SK-N-SH (cell line): ENCODE measurements at regions not wholly inside any gene's neighbourhood (a gene's known extent, or its start where the extent isn't known, plus 50 kb on each side); places are given as distances from the start of the nearest gene placed in this dataset.
A peak's percentile ranks its signal among the peaks of the same experiment; 100 is the strongest.

Source experiments
- CTCF ChIA-PET: fragments of 300-600, 350-600 bp; formaldehyde crosslinking; extraction: SDS; loops from one replicate; lab custom pipeline; 2021; lab: Yijun Ruan, JAX
- POLR2A ChIA-PET: fragments of 350-600 bp; sonication (Branson Sonifier 250); formaldehyde crosslinking; extraction: SDS; loops from one replicate; lab custom pipeline; 2020; ENCODE audit warnings: antibody characterized with exemption, inconsistent platforms; lab: Yijun Ruan, JAX
- DNase-seq: peaks from one replicate; pipeline ENCODE4 v3.0.0; 2012
- H2AFZ ChIP-seq: fragments of 200-600 bp; sonication (generic); 2 replicates; pipeline ENCODE4 v1.8.1; 2016; ENCODE audit warnings: antibody characterized with exemption, mild to moderate bottlenecking, low read depth
- H3F3A ChIP-seq: fragments of 200-600 bp; sonication (generic); replicated peaks from 2 replicates; pipeline ENCODE3; 2016; ENCODE audit warnings: antibody characterized with exemption, mild to moderate bottlenecking; ENCODE audit not compliant: insufficient read depth
- H3K27ac ChIP-seq, 2 experiments: fragments of 200-500 bp in 1 of 2; fragments of 200-600 bp in 1 of 2; sonication (Bioruptor generic) in 1 of 2; sonication (generic), shearing (Covaris generic) in 1 of 2; 2 replicates each; pipeline versions ENCODE4 v1.5.1 to v1.6.1; 2014 to 2016; ENCODE audit warnings: low read depth in 2 of 2, inconsistent platforms in 1 of 2, low read length in 1 of 2, mild to moderate bottlenecking in 1 of 2, mixed read lengths in 1 of 2
- H3K27me3 ChIP-seq: fragments of 200-600 bp; sonication (generic), shearing (Covaris generic); 2 replicates; pipeline ENCODE4 v1.6.1; 2016; ENCODE audit warnings: mixed run types; ENCODE audit not compliant: insufficient read depth
- H3K36me3 ChIP-seq, 2 experiments: fragments of 200-500 bp in 1 of 2; fragments of 200-600 bp in 1 of 2; sonication (Bioruptor generic) in 1 of 2; sonication (generic) in 1 of 2; replicated peaks in 1 of 2; 2 replicates each; pipeline versions ENCODE3 to v1.5.1; 2014 to 2016; ENCODE audit warnings: low read length in 1 of 2, mild to moderate bottlenecking in 1 of 2; ENCODE audit not compliant: insufficient read depth in 2 of 2, control insufficient read depth in 1 of 2
- H3K4me1 ChIP-seq, 2 experiments: fragments of 200-500 bp in 1 of 2; fragments of 200-600 bp in 1 of 2; sonication (Bioruptor generic) in 1 of 2; sonication (generic), shearing (Covaris generic) in 1 of 2; 2 replicates each; pipeline versions ENCODE4 v1.5.1 to v1.6.1; 2014 to 2016; ENCODE audit warnings: low read depth in 1 of 2, low read length in 1 of 2, mixed run types in 1 of 2; ENCODE audit not compliant: insufficient read depth in 2 of 2, control insufficient read depth in 1 of 2
- H3K4me2 ChIP-seq: fragments of 200-600 bp; sonication (generic), shearing (Covaris generic); 2 replicates; pipeline ENCODE4 v1.6.1; 2017; ENCODE audit warnings: mixed run types
- H3K4me3 ChIP-seq, 2 experiments: fragments of 200-500 bp in 1 of 2; fragments of 200-600 bp in 1 of 2; sonication (Bioruptor generic) in 1 of 2; sonication (generic), shearing (Covaris generic) in 1 of 2; 2 replicates each; pipeline versions ENCODE4 v1.5.1 to v1.8.1; 2014 to 2016; ENCODE audit warnings: low read depth in 2 of 2, inconsistent platforms in 1 of 2, low read length in 1 of 2, mild to moderate bottlenecking in 1 of 2, mixed read lengths in 1 of 2, moderate library complexity in 1 of 2
- H3K79me2 ChIP-seq: fragments of 200-600 bp; sonication (generic); 2 replicates; pipeline ENCODE4 v1.8.1; 2017; ENCODE audit warnings: mild to moderate bottlenecking; ENCODE audit not compliant: insufficient read depth
- H3K9ac ChIP-seq: fragments of 200-600 bp; sonication (generic); 2 replicates; pipeline ENCODE4 v1.6.1; 2017; ENCODE audit warnings: mixed run types
- H3K9me2 ChIP-seq: fragments of 200-600 bp; sonication (generic); 2 replicates; pipeline ENCODE4 v1.6.1; 2017; ENCODE audit warnings: mixed run types
- H3K9me3 ChIP-seq: fragments of 200-600 bp; sonication (generic); 2 replicates; pipeline ENCODE4 v1.6.1; 2017; ENCODE audit warnings: mixed run types, mild to moderate bottlenecking, moderate library complexity
- H4K20me1 ChIP-seq: fragments of 200-600 bp; sonication (generic); 2 replicates; pipeline ENCODE4 v1.6.1; 2017; ENCODE audit warnings: mild to moderate bottlenecking, mixed run types; ENCODE audit not compliant: insufficient read depth
- CHD2 ChIP-seq: fragments of 150-350 bp; IDR thresholded peaks from 2 replicates; pipeline ENCODE4 v1.6.1; 2018; ENCODE audit warnings: low read length; ENCODE audit not compliant: partially characterized antibody
- EP300 ChIP-seq, 2 experiments: IDR thresholded peaks; 2 replicates each; pipeline versions ENCODE4 v1.4.0 to v1.6.1; 2012; ENCODE audit warnings: borderline replicate concordance in 1 of 2, low read depth in 1 of 2, low read length in 1 of 2
- FOSL2 ChIP-seq: IDR thresholded peaks from 2 replicates; pipeline ENCODE4 v1.4.0; 2012; ENCODE audit warnings: low read depth, mild to moderate bottlenecking, moderate library complexity, borderline replicate concordance
- FOXJ3 ChIP-seq: sonication (generic); formaldehyde crosslinking; IDR thresholded peaks from 2 replicates; pipeline ENCODE4 v1.5.1; 2020; ENCODE audit warnings: mild to moderate bottlenecking, missing genetic modification reagents
- GABPA ChIP-seq: IDR thresholded peaks from 2 replicates; pipeline ENCODE4 v1.4.0; 2012; ENCODE audit warnings: low read depth, mild to moderate bottlenecking
- GATA2 ChIP-seq: sonication (generic); formaldehyde crosslinking; IDR thresholded peaks from 2 replicates; pipeline ENCODE4 v1.5.0; 2020; ENCODE audit warnings: mild to moderate bottlenecking, missing genetic modification reagents
- JUND ChIP-seq: IDR thresholded peaks from 2 replicates; pipeline ENCODE4 v1.4.0; 2012
- MXI1 ChIP-seq: IDR thresholded peaks from 2 replicates; pipeline ENCODE4 v1.6.1; 2012; ENCODE audit warnings: mild to moderate bottlenecking, low read depth, low read length, improper control_type of control experiment
- NFIC ChIP-seq: IDR thresholded peaks from 2 replicates; pipeline ENCODE4 v1.4.0; 2012; ENCODE audit warnings: borderline replicate concordance
- NRF1 ChIP-seq: IDR thresholded peaks from 2 replicates; pipeline ENCODE4 v1.6.1; 2012; ENCODE audit warnings: low read depth, mild to moderate bottlenecking, low read length
- POLR2AphosphoS5 ChIP-seq: IDR thresholded peaks from 2 replicates; pipeline ENCODE4 v1.6.1; 2012; ENCODE audit warnings: low read depth, low read length
- RAD21 ChIP-seq: IDR thresholded peaks from 2 replicates; pipeline ENCODE4 v1.6.1; 2012; ENCODE audit warnings: mild to moderate bottlenecking, low read length
- RCOR1 ChIP-seq: fragments of 150-350 bp; IDR thresholded peaks from 2 replicates; pipeline ENCODE4 v1.6.1; 2017; ENCODE audit warnings: antibody characterized with exemption, low read length
- RFX5 ChIP-seq: IDR thresholded peaks from 2 replicates; pipeline ENCODE4 v1.6.1; 2012; ENCODE audit warnings: mild to moderate bottlenecking, improper control_type of control experiment, low read length
- RXRA ChIP-seq: IDR thresholded peaks from 2 replicates; pipeline ENCODE4 v1.4.0; 2012; ENCODE audit warnings: low read depth, mild to moderate bottlenecking, borderline replicate concordance
- SIN3A ChIP-seq: IDR thresholded peaks from 2 replicates; pipeline ENCODE4 v1.6.1; 2012; ENCODE audit warnings: low read depth, mild to moderate bottlenecking, low read length, moderate library complexity, borderline replicate concordance
- SMC3 ChIP-seq: IDR thresholded peaks from 2 replicates; pipeline ENCODE4 v1.6.1; 2012; ENCODE audit warnings: low read depth, low read length, improper control_type of control experiment
- TAF1 ChIP-seq: IDR thresholded peaks from 2 replicates; pipeline ENCODE4 v1.6.1; 2012; ENCODE audit warnings: low read depth, mild to moderate bottlenecking, low read length, moderate library complexity, borderline replicate concordance
- TCF12 ChIP-seq: IDR thresholded peaks from 2 replicates; pipeline ENCODE4 v1.4.0; 2012
- YY1 ChIP-seq: IDR thresholded peaks from 2 replicates; pipeline ENCODE4 v1.4.0; 2012; ENCODE audit warnings: low read depth, mild to moderate bottlenecking
- WGBS: methylation state at CpG from one replicate; pipeline ENCODE4 v1.1.6; 2017; ENCODE audit warnings: low lambda C conversion rate; 5-methylcytosine and 5-hydroxymethylcytosine counted together
- TF ChIP-seq, protein P1 (sequence below): fragments of 150-350 bp; IDR thresholded peaks from 2 replicates; pipeline ENCODE4 v1.6.1; 2017; ENCODE audit warnings: antibody characterized with exemption, low read length, low read depth, borderline replicate concordance
- TF ChIP-seq, protein P2 (sequence below): IDR thresholded peaks from 2 replicates; pipeline ENCODE4 v1.6.1; 2012; ENCODE audit warnings: mild to moderate bottlenecking, low read depth, low read length, moderate library complexity
- TF ChIP-seq, protein P3 (sequence below): fragments of 200-600 bp; sonication (generic); IDR thresholded peaks from 2 replicates; pipeline ENCODE4 v1.6.1; 2017; ENCODE audit warnings: antibody characterized with exemption, mild to moderate bottlenecking, moderate library complexity
- TF ChIP-seq, protein P4 (sequence below): IDR thresholded peaks from 2 replicates; pipeline ENCODE4 v1.4.0; 2012; ENCODE audit warnings: low read depth, borderline replicate concordance

DNA sequence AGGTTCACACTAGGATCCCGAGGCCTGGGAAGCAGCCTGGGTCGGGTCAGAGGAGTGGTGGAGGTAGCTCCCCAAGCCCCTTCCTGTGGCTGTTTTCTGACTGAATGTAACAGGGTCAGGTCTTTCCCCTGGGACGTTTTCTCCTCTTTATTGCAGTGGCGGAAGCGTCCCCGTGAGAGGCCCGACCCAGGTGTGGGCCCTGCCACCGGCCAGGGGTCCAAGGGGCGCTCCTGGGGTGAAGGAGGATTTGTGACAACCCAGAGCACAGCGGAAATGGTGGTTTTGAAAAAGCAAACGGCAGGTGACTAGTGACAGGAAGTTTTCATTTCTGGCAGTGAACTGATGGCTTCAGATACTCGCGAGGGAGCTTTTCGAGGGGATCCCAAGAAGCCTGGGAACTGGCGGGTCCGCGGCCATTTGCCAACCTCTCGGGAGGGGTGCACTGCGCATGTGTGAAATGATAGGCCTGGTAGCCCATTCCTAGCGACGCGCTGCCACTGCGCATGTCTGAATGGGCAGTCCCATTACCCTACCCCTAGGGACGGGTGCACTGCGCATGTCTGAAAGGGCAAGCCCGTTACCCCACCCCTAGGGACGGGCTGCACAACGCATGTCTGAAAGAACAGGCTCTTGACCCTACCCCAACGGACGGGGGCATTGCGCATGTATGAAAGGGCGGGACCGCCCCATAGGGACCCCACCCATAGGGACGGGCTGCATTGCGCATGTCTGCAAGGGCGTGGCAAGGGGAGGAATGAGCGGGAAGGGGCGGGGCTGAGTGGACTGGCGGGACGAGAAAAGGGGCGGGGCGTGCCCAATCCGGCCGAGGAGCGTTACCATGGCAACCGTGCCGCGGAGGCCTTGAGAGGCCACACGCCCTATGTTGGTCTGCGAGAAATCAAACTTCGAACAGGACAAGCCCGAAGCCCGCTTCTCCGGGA, 1747.9 kb downstream of the TP53TG3F start:
- Histone ChIP-seq H3K4me3 (peak overlapping the region; percentile 86 to 92), H3K9me3 (no peaks in the 10 kb centered on the region), H3F3A (no peaks in the 10 kb centered on the region), H2AFZ (peak overlapping the region; percentile 99), H4K20me1 (no peaks in the 10 kb centered on the region), H3K27ac (peak overlapping the region; percentile 35 to 74), H3K79me2 (peaks cover 13% of the 10 kb centered on the region), H3K4me1 (peaks cover 0 to 17% of the 10 kb centered on the region in 2 experiments; a peak in 2 of 4 replicates), H3K9me2 (no peaks in the 10 kb centered on the region), H3K9ac (peak overlapping the region; percentile 68), H3K36me3 (no peaks in the 10 kb centered on the region), H3K4me2 (peak overlapping the region; percentile 97), H3K27me3 (no peaks in the 10 kb centered on the region; the same call in 1 of the 2 replicates)
- 14% methylated on average over 45 of the region's 54 CpGs for WGBS
- TF ChIP-seq CHD2 (no peak), FOXJ3 (CRISPR knock-in tag) (no peak), GATA2 (CRISPR knock-in tag) (no peak), TCF12 (no peak), YY1 (peak; percentile 82), TAF1 (peak; percentile 61), RCOR1 (peak; percentile 31; the same call in 1 of the 2 replicates), NFIC (no peak), MXI1 (peak; percentile 84; the same call in 1 of the 2 replicates), RXRA (no peak), RFX5 (no peak), NRF1 (peak; percentile 91), RAD21 (no peak), SMC3 (no peak), GABPA (no peak), JUND (no peak), EP300 (IDR thresholded peaks at IDR 0.05; ENCODE audit: borderline replicate concordance in 1 of 2, low read depth in 1 of 2, low read length in 1 of 2) (no peak), FOSL2 (no peak), POLR2AphosphoS5 (peak; percentile 74), SIN3A (no peak)
- TF ChIP-seq, protein P1, sequence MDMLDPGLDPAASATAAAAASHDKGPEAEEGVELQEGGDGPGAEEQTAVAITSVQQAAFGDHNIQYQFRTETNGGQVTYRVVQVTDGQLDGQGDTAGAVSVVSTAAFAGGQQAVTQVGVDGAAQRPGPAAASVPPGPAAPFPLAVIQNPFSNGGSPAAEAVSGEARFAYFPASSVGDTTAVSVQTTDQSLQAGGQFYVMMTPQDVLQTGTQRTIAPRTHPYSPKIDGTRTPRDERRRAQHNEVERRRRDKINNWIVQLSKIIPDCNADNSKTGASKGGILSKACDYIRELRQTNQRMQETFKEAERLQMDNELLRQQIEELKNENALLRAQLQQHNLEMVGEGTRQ, result no peak
- TF ChIP-seq, protein P2, sequence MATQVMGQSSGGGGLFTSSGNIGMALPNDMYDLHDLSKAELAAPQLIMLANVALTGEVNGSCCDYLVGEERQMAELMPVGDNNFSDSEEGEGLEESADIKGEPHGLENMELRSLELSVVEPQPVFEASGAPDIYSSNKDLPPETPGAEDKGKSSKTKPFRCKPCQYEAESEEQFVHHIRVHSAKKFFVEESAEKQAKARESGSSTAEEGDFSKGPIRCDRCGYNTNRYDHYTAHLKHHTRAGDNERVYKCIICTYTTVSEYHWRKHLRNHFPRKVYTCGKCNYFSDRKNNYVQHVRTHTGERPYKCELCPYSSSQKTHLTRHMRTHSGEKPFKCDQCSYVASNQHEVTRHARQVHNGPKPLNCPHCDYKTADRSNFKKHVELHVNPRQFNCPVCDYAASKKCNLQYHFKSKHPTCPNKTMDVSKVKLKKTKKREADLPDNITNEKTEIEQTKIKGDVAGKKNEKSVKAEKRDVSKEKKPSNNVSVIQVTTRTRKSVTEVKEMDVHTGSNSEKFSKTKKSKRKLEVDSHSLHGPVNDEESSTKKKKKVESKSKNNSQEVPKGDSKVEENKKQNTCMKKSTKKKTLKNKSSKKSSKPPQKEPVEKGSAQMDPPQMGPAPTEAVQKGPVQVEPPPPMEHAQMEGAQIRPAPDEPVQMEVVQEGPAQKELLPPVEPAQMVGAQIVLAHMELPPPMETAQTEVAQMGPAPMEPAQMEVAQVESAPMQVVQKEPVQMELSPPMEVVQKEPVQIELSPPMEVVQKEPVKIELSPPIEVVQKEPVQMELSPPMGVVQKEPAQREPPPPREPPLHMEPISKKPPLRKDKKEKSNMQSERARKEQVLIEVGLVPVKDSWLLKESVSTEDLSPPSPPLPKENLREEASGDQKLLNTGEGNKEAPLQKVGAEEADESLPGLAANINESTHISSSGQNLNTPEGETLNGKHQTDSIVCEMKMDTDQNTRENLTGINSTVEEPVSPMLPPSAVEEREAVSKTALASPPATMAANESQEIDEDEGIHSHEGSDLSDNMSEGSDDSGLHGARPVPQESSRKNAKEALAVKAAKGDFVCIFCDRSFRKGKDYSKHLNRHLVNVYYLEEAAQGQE, result no peak
- TF ChIP-seq, protein P3, sequence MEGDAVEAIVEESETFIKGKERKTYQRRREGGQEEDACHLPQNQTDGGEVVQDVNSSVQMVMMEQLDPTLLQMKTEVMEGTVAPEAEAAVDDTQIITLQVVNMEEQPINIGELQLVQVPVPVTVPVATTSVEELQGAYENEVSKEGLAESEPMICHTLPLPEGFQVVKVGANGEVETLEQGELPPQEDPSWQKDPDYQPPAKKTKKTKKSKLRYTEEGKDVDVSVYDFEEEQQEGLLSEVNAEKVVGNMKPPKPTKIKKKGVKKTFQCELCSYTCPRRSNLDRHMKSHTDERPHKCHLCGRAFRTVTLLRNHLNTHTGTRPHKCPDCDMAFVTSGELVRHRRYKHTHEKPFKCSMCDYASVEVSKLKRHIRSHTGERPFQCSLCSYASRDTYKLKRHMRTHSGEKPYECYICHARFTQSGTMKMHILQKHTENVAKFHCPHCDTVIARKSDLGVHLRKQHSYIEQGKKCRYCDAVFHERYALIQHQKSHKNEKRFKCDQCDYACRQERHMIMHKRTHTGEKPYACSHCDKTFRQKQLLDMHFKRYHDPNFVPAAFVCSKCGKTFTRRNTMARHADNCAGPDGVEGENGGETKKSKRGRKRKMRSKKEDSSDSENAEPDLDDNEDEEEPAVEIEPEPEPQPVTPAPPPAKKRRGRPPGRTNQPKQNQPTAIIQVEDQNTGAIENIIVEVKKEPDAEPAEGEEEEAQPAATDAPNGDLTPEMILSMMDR, result no peak
- TF ChIP-seq, protein P4, sequence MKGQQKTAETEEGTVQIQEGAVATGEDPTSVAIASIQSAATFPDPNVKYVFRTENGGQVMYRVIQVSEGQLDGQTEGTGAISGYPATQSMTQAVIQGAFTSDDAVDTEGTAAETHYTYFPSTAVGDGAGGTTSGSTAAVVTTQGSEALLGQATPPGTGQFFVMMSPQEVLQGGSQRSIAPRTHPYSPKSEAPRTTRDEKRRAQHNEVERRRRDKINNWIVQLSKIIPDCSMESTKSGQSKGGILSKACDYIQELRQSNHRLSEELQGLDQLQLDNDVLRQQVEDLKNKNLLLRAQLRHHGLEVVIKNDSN, result no peak
- CTCF ChIA-PET, result interaction anchor here (1.2 kb wide), 1 partner anchor 32 kb away, joined by 4 read pairs; no protein-coding TSS in a partner anchor
- DNase-seq, result peak; percentile 95
- POLR2A ChIA-PET, result no interaction called here
